Keratinocyte (primary cell): ENCODE measurements at regions not wholly inside any gene's neighbourhood (a gene's known extent, or its start where the extent isn't known, plus 50 kb on each side); places are given as distances from the start of the nearest gene placed in this dataset.

Experiments
- CTCF ChIP-seq, 3 experiments: IDR thresholded peaks in 1 of 3; conservative IDR thresholded peaks in 1 of 3; optimal IDR thresholded peaks in 1 of 3; 2 replicates in 2 of 3; 3 replicates in 1 of 3; pipeline versions ENCODE3 to v1.5.1; 2011; ENCODE audit warnings: low read length in 3 of 3, mild to moderate bottlenecking in 3 of 3, moderate library complexity in 2 of 3, control low read depth in 1 of 3, inconsistent platforms in 1 of 3; ENCODE audit not compliant: insufficient read depth in 2 of 3; ENCODE audit errors: extremely low read depth in 1 of 3
- EZH2 ChIP-seq: IDR thresholded peaks from one replicate; pipeline ENCODE4 v1.6.1; 2012; ENCODE audit warnings: inconsistent platforms, mild to moderate bottlenecking, low read length, moderate library complexity

- TF ChIP-seq CTCF (optimal IDR thresholded peaks at IDR 0.05 in 1 of 3, IDR thresholded peaks at IDR 0.05 in 1 of 3, conservative IDR thresholded peaks at IDR 0.05 in 1 of 3; ENCODE audit: extremely low read depth in 1 of 3, insufficient read depth in 2 of 3, low read length in 3 of 3) (no peak), EZH2 (no peak)
Observed at GRCh38 chr5:108653201-108653600, 94.5 kb upstream of the FER start.
